ENCODE measurements at regions not wholly inside any gene's neighbourhood (a gene's known extent, or its start where the extent isn't known, plus 50 kb on each side); places are given as distances from the start of the nearest gene placed in this dataset.

- no peak for DNase-seq (ENCODE audit: low read depth in 2 of 2)
These were observed 265.2 kb downstream of the SYK start for GRCh38 chr9:91066856-91067255.

GRCh38 chr9:91067306-91067860 lies 265.8 kb downstream of the SYK start:
- no peak for DNase-seq (ENCODE audit: low read depth in 2 of 2)

GRCh38 chr9:91071184-91071990 lies 269.8 kb downstream of the SYK start:
- peak; percentile 81 for DNase-seq (ENCODE audit: low read depth in 2 of 2)

GRCh38 chr9:91073049-91073810 lies 271.6 kb downstream of the SYK start:
- no peak for DNase-seq (ENCODE audit: low read depth in 2 of 2)

- DNase-seq (ENCODE audit: low read depth in 2 of 2) = no peak
These were observed 272.5 kb downstream of the SYK start for GRCh38 chr9:91073811-91074771.

- no peak for DNase-seq (ENCODE audit: low read depth in 2 of 2)
These were observed 273.2 kb downstream of the SYK start for GRCh38 chr9:91074866-91075265.

- no peak for DNase-seq (ENCODE audit: low read depth in 2 of 2)
These were observed 273.7 kb downstream of the SYK start for GRCh38 chr9:91075279-91075678.

- no peak for DNase-seq (ENCODE audit: low read depth in 2 of 2)
These were observed 276.2 kb downstream of the SYK start for GRCh38 chr9:91077624-91078368.

GRCh38 chr9:91078369-91078695 lies 276.7 kb downstream of the SYK start:
- no peak for DNase-seq (ENCODE audit: low read depth in 2 of 2)

GRCh38 chr9:91082731-91083130 lies 279.0 kb downstream of the AUH start:
- no peak for DNase-seq (ENCODE audit: low read depth in 2 of 2)

GRCh38 chr9:91084896-91085516 lies 276.7 kb downstream of the AUH start:
- no peak for DNase-seq (ENCODE audit: low read depth in 2 of 2)

GRCh38 chr9:91085517-91086291 lies 276.0 kb downstream of the AUH start:
- no peak for DNase-seq (ENCODE audit: low read depth in 2 of 2)

- no peak for DNase-seq (ENCODE audit: low read depth in 2 of 2)
These were observed 274.9 kb downstream of the AUH start for GRCh38 chr9:91086657-91087461.

GRCh38 chr9:91087462-91087759 lies 274.3 kb downstream of the AUH start:
- DNase-seq (ENCODE audit: low read depth in 2 of 2) = no peak

GRCh38 chr9:91089405-91090129 lies 272.2 kb downstream of the AUH start:
- no peak for DNase-seq (ENCODE audit: low read depth in 2 of 2)

GRCh38 chr9:91090130-91090410 lies 271.6 kb downstream of the AUH start:
- no peak for DNase-seq (ENCODE audit: low read depth in 2 of 2)

GRCh38 chr9:91092214-91092613 lies 269.5 kb downstream of the AUH start:
- DNase-seq (ENCODE audit: low read depth in 2 of 2) = no peak

- DNase-seq (ENCODE audit: low read depth in 2 of 2) = no peak
These were observed 267.2 kb downstream of the AUH start for GRCh38 chr9:91094324-91095088.

All from fibroblast of skin of left biceps (primary cell).